ENCODE measurements at regions not wholly inside any gene's neighbourhood (a gene's known extent, or its start where the extent isn't known, plus 50 kb on each side); places are given as distances from the start of the nearest gene placed in this dataset.

DNA sequence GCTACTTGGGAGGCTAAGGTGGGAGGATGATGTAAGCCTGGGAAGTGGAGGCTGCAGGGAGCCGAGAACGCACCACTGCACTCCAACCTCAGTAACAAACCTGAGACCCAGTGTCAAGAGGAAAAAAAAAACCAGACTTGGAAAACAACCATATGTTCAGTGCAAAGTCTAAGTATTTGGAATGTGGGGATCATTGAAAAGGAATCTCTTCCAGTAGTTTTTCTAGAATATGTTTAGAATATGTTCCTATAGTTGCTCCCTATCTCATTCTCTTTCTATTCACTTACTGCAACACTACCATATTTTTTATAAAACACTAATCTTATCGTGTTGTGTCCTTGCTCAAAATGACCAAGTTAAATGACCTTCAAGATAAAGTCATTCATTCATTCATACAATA is 423.5 kb upstream of the SOX5 start:
- WGBS, 2 donors: 95 to 98% methylated on average over 3 of the region's 3 CpGs
- no peak for DNase-seq
- intact Hi-C loops (cut with DNase I): no loop called here
- no peaks in the 10 kb centered on the region for H3K27me3 ChIP-seq
- H3K27ac ChIP-seq: no peak overlapping the region
- H3K4me1 ChIP-seq: no peaks in the 10 kb centered on the region
- H3K4me3 ChIP-seq: no peak overlapping the region
- no peaks in the 10 kb centered on the region for H3K9me3 ChIP-seq
- no peaks in the 10 kb centered on the region for H3K36me3 ChIP-seq
- TF ChIP-seq POLR2A (IDR thresholded peaks at IDR 0.05): no peak
- no peak for TF ChIP-seq CTCF (IDR thresholded peaks at IDR 0.05)

DNA sequence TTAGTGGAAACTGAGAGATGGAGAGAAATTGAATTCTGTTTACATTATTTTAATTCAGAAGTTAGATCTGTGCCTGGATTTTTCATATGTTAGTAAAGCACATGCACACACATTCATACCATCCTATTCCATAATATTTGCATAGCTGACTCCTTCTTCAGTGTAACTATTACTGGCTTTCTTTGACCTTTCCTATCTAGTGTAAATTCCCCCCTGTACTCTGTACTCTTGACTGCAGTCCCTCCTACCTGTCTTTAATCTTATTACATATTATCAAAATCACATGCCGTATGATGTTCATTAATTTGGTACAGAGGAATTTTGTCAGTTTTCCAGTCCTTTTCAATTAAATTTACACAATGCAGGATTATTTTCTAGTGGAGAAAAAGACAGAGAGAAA is 417.0 kb upstream of the SOX5 start:
- no peak for TF ChIP-seq POLR2A (IDR thresholded peaks at IDR 0.05)
- no peak for TF ChIP-seq CTCF (IDR thresholded peaks at IDR 0.05)
- intact Hi-C loops (cut with DNase I): no loop called here
- H3K27ac ChIP-seq: no peak overlapping the region
- H3K27me3 ChIP-seq: no peaks in the 10 kb centered on the region
- no peaks in the 10 kb centered on the region for H3K36me3 ChIP-seq
- peaks cover 0 to 5% (median 0%) of the 10 kb centered on the region in 3 donors for H3K4me1 ChIP-seq
- H3K4me3 ChIP-seq: no peak overlapping the region
- WGBS, 2 donors: 92 to 100% methylated on average over 1 of the region's 1 CpG
- no peak for DNase-seq
- no peaks in the 10 kb centered on the region for H3K9me3 ChIP-seq

- Histone ChIP-seq H3K4me1 (peaks cover 0 to 5% (median 0%) of the 10 kb centered on the region in 3 donors), H3K27ac (no peak overlapping the region), H3K4me3 (no peak overlapping the region), H3K27me3 (no peaks in the 10 kb centered on the region), H3K9me3 (no peaks in the 10 kb centered on the region), H3K36me3 (no peaks in the 10 kb centered on the region)
- intact Hi-C loops (cut with DNase I): no loop called here
- no peak for TF ChIP-seq CTCF (IDR thresholded peaks at IDR 0.05)
- no peak for TF ChIP-seq POLR2A (IDR thresholded peaks at IDR 0.05)
- no peak for DNase-seq
- 39 to 79% methylated on average over 2 of the region's 2 CpGs for WGBS, 2 donors
These were observed 415.5 kb upstream of the SOX5 start for GRCh38 chr12:24364921-24365320.

DNA sequence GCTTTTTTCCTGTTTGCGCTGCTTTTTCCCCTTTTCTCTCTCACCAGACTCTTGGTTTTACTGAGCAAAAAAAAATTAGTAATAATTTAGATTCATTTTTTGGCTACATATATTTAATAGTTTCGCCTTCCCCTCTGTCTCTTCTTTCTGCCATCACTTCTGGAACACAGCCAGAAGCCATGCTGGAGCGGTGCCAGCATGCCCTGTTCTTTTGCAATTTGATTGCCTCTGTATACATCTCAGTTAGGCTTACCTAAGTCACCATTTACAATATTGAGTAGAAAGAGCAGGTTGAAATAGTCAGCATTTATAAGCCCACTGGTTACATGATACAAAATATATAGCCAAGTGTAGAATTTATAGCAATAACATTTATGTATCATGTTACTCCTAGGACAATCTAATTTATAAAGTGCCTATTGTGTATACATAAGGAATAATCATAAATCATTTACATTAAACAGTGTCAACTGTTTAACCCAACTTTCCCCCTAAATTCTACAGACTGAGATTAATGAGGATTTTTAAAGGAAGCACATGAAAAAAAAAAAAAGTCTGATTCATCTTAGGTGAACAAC is 413.8 kb upstream of the SOX5 start:
- Histone ChIP-seq H3K9me3 (no peaks in the 10 kb centered on the region), H3K4me3 (no peak overlapping the region), H3K27ac (no peak overlapping the region), H3K4me1 (peaks cover 0 to 5% (median 0%) of the 10 kb centered on the region in 3 donors), H3K27me3 (no peaks in the 10 kb centered on the region), H3K36me3 (no peaks in the 10 kb centered on the region)
- DNase-seq: no peak
- 70% methylated on average over 3 of the region's 3 CpGs for WGBS, 2 donors
- TF ChIP-seq CTCF (IDR thresholded peaks at IDR 0.05) (no peak), POLR2A (IDR thresholded peaks at IDR 0.05) (no peak)
- intact Hi-C loops (cut with DNase I): no loop called here

DNA sequence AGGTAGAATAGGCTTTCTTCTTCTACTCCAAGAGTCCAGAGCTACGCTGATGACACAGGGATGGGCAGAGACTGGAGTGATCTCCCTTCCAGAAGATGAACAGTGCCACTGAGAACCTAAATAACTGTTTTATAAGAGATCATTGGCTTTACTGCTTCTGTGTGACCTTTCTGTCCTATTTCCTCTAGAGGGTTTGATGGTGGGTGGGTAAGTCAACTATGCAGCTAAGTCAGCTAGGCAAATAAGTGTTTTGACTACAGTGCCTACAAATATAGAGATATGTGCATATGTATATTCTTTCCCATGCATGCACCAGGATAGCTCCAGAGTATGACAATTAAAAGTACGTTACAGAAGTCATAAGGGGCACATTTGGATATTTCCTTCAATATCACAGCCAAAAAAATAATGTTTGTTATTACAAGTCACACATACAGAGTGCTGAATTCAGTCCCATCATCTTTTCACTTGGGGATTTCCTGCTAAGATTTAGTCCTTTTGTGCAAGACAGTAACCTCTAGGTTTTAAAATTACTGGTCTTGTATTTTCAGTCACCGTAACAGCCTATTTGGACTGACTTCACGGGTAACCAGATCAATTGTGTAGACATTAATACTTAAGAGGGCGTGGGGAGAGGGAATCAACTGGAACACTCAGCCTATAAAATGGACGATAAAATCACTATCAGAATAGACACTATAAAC is 412.6 kb upstream of the SOX5 start:
- H3K27ac ChIP-seq: no peak overlapping the region
- 54 to 72% methylated on average over 6 of the region's 6 CpGs for WGBS, 2 donors
- TF ChIP-seq CTCF (IDR thresholded peaks at IDR 0.05) (no peak), POLR2A (IDR thresholded peaks at IDR 0.05) (no peak)
- DNase-seq: no peak
- no peaks in the 10 kb centered on the region for H3K27me3 ChIP-seq
- intact Hi-C loops (cut with DNase I): no loop called here
- no peaks in the 10 kb centered on the region for H3K9me3 ChIP-seq
- no peaks in the 10 kb centered on the region for H3K36me3 ChIP-seq
- no peak overlapping the region for H3K4me3 ChIP-seq
- peaks cover 0 to 5% (median 0%) of the 10 kb centered on the region in 3 donors for H3K4me1 ChIP-seq
